OCI-LY3 (cell line): ENCODE measurements at regions not wholly inside any gene's neighbourhood (a gene's known extent, or its start where the extent isn't known, plus 50 kb on each side); places are given as distances from the start of the nearest gene placed in this dataset.

Experiments used
- H2AFZ ChIP-seq: fragments of 200-600, 300-600 bp; shearing (Covaris generic); 2 replicates; pipeline ENCODE4 v1.6.0; 2014; ENCODE audit warnings: antibody characterized with exemption, low read depth, low read length
- H3K27ac ChIP-seq: fragments of 200-600, 300-600 bp; sonication (generic); 2 replicates; pipeline ENCODE4 v1.5.1; 2014; ENCODE audit warnings: mild to moderate bottlenecking, low read length, moderate library complexity, mixed read lengths
- H3K27me3 ChIP-seq: fragments of 200-600, 300-600 bp; sonication (generic); 2 replicates; pipeline ENCODE4 v1.6.1; 2014; ENCODE audit warnings: low read depth, low read length, mixed read lengths
- H3K36me3 ChIP-seq: fragments of 200-600, 300-600 bp; sonication (generic); replicated peaks from 2 replicates; pipeline ENCODE3; 2014; ENCODE audit warnings: low read depth, low read length, mixed read lengths
- H3K4me1 ChIP-seq: fragments of 300-600, 200-600 bp; sonication (generic); 2 replicates; pipeline ENCODE4 v1.6.1; 2014; ENCODE audit warnings: low read length, mixed read lengths
- H3K4me2 ChIP-seq: fragments of 200-600, 300-600 bp; sonication (generic); 2 replicates; pipeline ENCODE4 v1.6.1; 2014; ENCODE audit warnings: low read length, mixed read lengths
- H3K4me3 ChIP-seq: fragments of 300-600, 200-600 bp; sonication (generic); 2 replicates; pipeline ENCODE4 v1.5.1; 2014; ENCODE audit warnings: antibody characterized with exemption, mild to moderate bottlenecking, low read length, moderate library complexity
- H3K79me2 ChIP-seq: fragments of 300-600, 200-600 bp; shearing (Covaris generic); 2 replicates; pipeline ENCODE4 v1.6.1; 2014; ENCODE audit warnings: mild to moderate bottlenecking, low read length, mixed read lengths
- H3K9ac ChIP-seq: fragments of 300-600, 200-600 bp; shearing (Covaris generic); 2 replicates; pipeline ENCODE4 v1.6.0; 2014; ENCODE audit warnings: mild to moderate bottlenecking, low read length, moderate library complexity
- H3K9me3 ChIP-seq: fragments of 200-600, 300-600 bp; shearing (Covaris generic); 2 replicates; pipeline ENCODE4 v1.6.1; 2014; ENCODE audit warnings: low read length, mixed read lengths; ENCODE audit not compliant: insufficient read depth
- H4K20me1 ChIP-seq: fragments of 200-600, 300-600 bp; sonication (generic); 2 replicates; pipeline ENCODE4 v1.6.1; 2016; ENCODE audit warnings: low read length, mixed read lengths; ENCODE audit not compliant: insufficient read depth
- EZH2phosphoT487 ChIP-seq: fragments of 200-600 bp; shearing (Covaris generic); IDR thresholded peaks from 2 replicates; pipeline ENCODE4 v1.6.1; 2018; ENCODE audit warnings: antibody characterized with exemption, mixed run types, low read depth
- TF ChIP-seq, protein P1 (sequence below): fragments of 200-600, 300-600 bp; sonication (generic); IDR thresholded peaks from 2 replicates; pipeline ENCODE4 v1.5.1; 2014; ENCODE audit warnings: antibody characterized with exemption, low read length, low read depth

DNA sequence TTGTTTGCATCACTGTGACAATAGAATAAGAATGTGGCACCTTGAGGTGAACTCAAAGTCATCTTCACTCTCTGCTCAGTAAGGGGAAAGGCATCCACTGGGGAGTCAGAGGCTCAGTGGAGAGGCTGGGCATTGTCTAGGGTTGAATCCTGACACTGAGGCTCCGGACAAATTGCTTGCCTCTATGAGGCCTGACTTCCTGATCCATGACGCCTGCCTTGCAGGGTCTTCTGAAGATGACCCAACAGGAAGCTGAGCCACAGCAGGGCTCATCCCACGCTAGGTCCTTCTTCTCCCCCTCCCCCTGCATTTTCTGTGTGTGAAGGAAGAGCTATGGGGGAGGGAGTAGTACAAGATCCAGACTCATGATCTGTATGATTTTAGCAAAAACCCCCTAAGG is 265.1 kb downstream of the SH3BP4 start:
- Histone ChIP-seq H3K4me3 (no peak overlapping the region), H3K27me3 (no peaks in the 10 kb centered on the region), H4K20me1 (no peaks in the 10 kb centered on the region), H3K4me1 (no peaks in the 10 kb centered on the region), H3K79me2 (no peaks in the 10 kb centered on the region), H3K9ac (no peak overlapping the region), H3K4me2 (no peak overlapping the region), H3K36me3 (no peaks in the 10 kb centered on the region), H3K27ac (no peak overlapping the region), H2AFZ (no peak overlapping the region), H3K9me3 (no peaks in the 10 kb centered on the region)
- TF ChIP-seq, protein P1, sequence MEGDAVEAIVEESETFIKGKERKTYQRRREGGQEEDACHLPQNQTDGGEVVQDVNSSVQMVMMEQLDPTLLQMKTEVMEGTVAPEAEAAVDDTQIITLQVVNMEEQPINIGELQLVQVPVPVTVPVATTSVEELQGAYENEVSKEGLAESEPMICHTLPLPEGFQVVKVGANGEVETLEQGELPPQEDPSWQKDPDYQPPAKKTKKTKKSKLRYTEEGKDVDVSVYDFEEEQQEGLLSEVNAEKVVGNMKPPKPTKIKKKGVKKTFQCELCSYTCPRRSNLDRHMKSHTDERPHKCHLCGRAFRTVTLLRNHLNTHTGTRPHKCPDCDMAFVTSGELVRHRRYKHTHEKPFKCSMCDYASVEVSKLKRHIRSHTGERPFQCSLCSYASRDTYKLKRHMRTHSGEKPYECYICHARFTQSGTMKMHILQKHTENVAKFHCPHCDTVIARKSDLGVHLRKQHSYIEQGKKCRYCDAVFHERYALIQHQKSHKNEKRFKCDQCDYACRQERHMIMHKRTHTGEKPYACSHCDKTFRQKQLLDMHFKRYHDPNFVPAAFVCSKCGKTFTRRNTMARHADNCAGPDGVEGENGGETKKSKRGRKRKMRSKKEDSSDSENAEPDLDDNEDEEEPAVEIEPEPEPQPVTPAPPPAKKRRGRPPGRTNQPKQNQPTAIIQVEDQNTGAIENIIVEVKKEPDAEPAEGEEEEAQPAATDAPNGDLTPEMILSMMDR: no peak
- no peak for TF ChIP-seq EZH2phosphoT487

DNA sequence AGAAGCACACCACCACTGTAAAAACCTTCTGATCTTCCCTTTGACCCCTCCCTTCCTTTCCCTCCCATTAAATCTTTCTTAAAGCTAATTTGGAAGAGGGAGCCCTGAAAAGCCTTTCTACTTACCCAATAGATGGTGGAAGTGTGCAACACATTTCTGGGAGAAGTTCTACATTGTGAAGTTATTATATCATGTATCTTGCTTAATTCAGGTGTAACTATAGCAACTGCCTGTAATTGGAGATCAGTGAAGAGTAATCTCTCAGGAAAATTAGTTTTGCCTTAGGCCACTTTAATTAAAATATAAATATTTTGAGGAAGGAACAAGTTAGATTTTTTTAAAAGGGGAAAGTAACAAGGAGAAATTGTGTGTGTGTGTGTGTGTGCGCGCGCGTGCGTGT is 266.0 kb downstream of the SH3BP4 start:
- no peak overlapping the region for H3K4me2 ChIP-seq
- TF ChIP-seq EZH2phosphoT487: no peak
- TF ChIP-seq, protein P1: no peak

DNA sequence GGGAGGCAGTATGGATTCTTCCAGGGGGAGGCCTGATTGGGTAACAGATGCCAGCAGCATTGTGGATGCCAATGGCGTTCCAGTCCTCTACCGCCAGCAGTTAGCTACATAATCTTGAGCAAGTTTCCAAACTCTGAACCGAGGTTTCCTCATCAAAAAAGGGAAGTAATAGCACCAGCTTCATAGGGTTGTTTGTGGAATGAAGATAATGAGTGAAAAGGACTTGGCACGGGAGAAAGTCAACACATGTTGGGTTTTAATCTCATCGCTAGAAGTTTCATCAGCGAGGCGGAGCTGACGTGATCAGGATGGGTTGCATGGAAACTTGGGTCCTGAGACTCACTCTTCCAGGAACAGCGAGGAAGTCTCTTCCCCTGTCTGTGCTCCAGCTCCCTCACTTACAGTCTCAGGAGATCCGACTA is 266.7 kb downstream of the SH3BP4 start:
- Histone ChIP-seq H3K79me2 (no peaks in the 10 kb centered on the region), H3K9ac (no peak overlapping the region), H2AFZ (no peak overlapping the region), H3K4me1 (no peaks in the 10 kb centered on the region), H3K27ac (no peak overlapping the region), H3K36me3 (no peaks in the 10 kb centered on the region), H3K9me3 (no peaks in the 10 kb centered on the region), H3K4me2 (no peak overlapping the region), H3K27me3 (no peaks in the 10 kb centered on the region), H3K4me3 (no peak overlapping the region), H4K20me1 (no peaks in the 10 kb centered on the region)
- TF ChIP-seq, protein P1: no peak

More for the DNA sequence above, 266.0 kb downstream of the SH3BP4 start:
- Histone ChIP-seq H3K9ac (no peak overlapping the region), H2AFZ (no peak overlapping the region), H3K79me2 (no peaks in the 10 kb centered on the region), H3K27me3 (no peaks in the 10 kb centered on the region), H4K20me1 (no peaks in the 10 kb centered on the region), H3K4me3 (no peak overlapping the region), H3K9me3 (no peaks in the 10 kb centered on the region), H3K27ac (no peak overlapping the region), H3K36me3 (no peaks in the 10 kb centered on the region), H3K4me1 (no peaks in the 10 kb centered on the region)

DNA sequence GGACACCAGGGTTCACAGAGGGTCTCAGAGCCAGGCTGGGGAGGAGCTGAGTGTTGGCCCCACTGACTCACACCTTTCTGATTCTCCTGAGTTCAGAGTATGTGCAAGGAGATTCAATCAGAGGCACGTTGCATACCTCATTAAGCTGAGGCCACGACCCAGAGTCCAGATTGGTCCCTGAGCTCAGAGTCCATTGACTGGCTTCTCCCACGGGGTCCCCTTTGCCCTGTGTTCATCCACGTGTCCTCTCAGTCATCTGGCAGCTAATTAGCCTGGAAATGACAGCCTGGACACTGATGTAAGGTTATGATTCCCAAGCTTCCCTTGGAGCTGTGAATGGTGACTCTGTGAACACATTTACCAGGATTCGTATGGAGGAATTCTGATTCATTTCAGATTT is 267.2 kb downstream of the SH3BP4 start:
- H2AFZ ChIP-seq: no peak overlapping the region
- H3K9me3 ChIP-seq: no peaks in the 10 kb centered on the region
- no peaks in the 10 kb centered on the region for H3K36me3 ChIP-seq
- no peaks in the 10 kb centered on the region for H3K4me1 ChIP-seq
- H4K20me1 ChIP-seq: no peaks in the 10 kb centered on the region
- no peak overlapping the region for H3K27ac ChIP-seq
- no peaks in the 10 kb centered on the region for H3K27me3 ChIP-seq
- no peak overlapping the region for H3K4me3 ChIP-seq
- H3K79me2 ChIP-seq: no peaks in the 10 kb centered on the region
- no peak overlapping the region for H3K9ac ChIP-seq
- H3K4me2 ChIP-seq: no peak overlapping the region
- no peak for TF ChIP-seq EZH2phosphoT487
- TF ChIP-seq, protein P1: no peak
